Vagina (tissue), 2 donors: ENCODE measurements at regions not wholly inside any gene's neighbourhood (a gene's known extent, or its start where the extent isn't known, plus 50 kb on each side); places are given as distances from the start of the nearest gene placed in this dataset.

Experiments used
- POLR2A ChIP-seq, 2 donors: fragments of 450-650 bp; IDR thresholded peaks; one replicate each; pipeline ENCODE4 v1.6.1; 2017; ENCODE audit warnings: antibody characterized with exemption in 2 of 2, mild to moderate bottlenecking in 2 of 2, moderate library complexity in 2 of 2
- POLR2AphosphoS5 ChIP-seq, 2 donors: sonication (generic); formaldehyde crosslinking; IDR thresholded peaks; one replicate each; pipeline ENCODE4 v1.9.0; 2017; ENCODE audit warnings: antibody characterized with exemption in 2 of 2, mild to moderate bottlenecking in 2 of 2, low read depth in 1 of 2; ENCODE audit not compliant: insufficient read depth in 1 of 2
- TF ChIP-seq, protein P1 (sequence below), 3 experiments: fragments of 450-650 bp in 2 of 3; fragments of 200-600 bp in 1 of 3; sonication (generic) in 1 of 3; IDR thresholded peaks; one replicate each; pipeline ENCODE4 v1.5.1; 2017 to 2019; ENCODE audit warnings: antibody characterized with exemption in 3 of 3, mild to moderate bottlenecking in 2 of 3, moderate library complexity in 2 of 3

- TF ChIP-seq, protein P1, sequence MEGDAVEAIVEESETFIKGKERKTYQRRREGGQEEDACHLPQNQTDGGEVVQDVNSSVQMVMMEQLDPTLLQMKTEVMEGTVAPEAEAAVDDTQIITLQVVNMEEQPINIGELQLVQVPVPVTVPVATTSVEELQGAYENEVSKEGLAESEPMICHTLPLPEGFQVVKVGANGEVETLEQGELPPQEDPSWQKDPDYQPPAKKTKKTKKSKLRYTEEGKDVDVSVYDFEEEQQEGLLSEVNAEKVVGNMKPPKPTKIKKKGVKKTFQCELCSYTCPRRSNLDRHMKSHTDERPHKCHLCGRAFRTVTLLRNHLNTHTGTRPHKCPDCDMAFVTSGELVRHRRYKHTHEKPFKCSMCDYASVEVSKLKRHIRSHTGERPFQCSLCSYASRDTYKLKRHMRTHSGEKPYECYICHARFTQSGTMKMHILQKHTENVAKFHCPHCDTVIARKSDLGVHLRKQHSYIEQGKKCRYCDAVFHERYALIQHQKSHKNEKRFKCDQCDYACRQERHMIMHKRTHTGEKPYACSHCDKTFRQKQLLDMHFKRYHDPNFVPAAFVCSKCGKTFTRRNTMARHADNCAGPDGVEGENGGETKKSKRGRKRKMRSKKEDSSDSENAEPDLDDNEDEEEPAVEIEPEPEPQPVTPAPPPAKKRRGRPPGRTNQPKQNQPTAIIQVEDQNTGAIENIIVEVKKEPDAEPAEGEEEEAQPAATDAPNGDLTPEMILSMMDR (IDR thresholded peaks at IDR 0.05): no peak
- TF ChIP-seq POLR2A (IDR thresholded peaks at IDR 0.05) (no peak), POLR2AphosphoS5 (IDR thresholded peaks at IDR 0.05; ENCODE audit: insufficient read depth in 1 of 2, low read depth in 1 of 2) (no peak)
Observed at GRCh38 chr12:28065374-28065773, 92.8 kb upstream of the PTHLH start.
